Fibroblast of peridontal ligament (primary cell): ENCODE measurements at regions not wholly inside any gene's neighbourhood (a gene's known extent, or its start where the extent isn't known, plus 50 kb on each side); places are given as distances from the start of the nearest gene placed in this dataset.

Experiments used
- DNase-seq: peaks from one replicate; pipeline ENCODE4 v3.0.0-alpha.2; 2010; ENCODE audit errors: extremely low read depth

GRCh38 chr9:88229434-88229833, 91.2 kb upstream of the SPATA31C2 start:
- no peak for DNase-seq

DNA sequence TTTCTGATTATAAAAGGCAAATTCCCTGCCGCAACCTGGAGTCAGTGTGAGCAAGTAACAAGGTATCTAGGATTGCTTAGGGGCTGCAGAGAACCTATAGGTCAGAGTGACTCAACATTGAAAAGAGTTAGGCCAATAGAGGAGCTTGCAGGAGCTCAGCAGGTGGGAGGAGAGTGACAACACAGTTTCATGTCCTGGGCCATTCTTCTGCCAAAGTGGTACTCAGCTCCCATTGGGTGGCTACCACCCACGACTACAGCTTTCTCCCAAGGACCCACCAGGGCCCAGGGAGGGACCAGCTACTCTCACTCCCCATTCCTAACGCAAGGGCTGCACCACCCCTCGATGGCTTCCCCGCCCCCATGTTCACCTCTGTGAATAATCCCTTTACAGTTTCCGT, 86.7 kb upstream of the SPATA31C2 start:
- DNase-seq: no peak

GRCh38 chr9:88221105-88221504, 82.8 kb upstream of the SPATA31C2 start:
- DNase-seq: no peak

- DNase-seq: no peak
These were observed 82.4 kb upstream of the SPATA31C2 start for GRCh38 chr9:88220652-88221051.

DNA sequence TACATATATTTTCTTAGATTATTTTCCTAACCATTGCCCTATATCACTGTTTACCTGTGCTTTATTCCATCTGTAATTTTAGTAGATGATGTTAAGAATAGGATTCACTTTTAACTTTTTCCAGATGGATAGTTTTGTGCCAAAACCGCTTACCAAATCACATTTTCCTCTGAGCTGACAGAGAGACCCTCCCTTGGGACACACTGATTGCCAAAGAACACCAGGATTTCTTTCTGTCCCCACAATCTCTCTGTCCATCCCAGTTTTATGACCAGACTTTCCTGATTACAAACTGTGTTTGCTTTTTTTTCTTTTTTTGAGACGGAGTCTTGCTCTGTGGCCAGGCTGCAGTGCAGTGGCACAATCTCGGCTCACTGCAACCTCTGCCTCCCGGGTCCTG, 81.3 kb upstream of the SPATA31C2 start:
- DNase-seq: peak; percentile 21

DNA sequence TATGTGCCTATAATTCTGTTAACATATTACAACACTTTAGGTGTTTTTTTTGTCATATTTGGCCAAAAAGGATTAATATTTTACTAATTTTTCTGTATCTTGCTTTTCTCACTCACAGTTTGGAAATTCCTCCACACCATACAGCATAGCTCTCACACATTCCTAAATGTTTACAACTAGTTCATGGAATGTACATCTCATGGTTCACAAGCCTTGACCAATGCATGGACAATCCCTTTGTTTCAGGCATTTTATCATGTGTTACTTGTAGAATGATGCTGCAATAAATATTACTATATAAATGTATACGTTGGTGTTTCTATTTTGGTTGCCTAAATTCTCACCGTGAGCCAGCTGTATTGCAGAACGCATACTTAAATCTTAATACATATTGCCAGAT, 80.5 kb upstream of the SPATA31C2 start:
- no peak for DNase-seq

DNA sequence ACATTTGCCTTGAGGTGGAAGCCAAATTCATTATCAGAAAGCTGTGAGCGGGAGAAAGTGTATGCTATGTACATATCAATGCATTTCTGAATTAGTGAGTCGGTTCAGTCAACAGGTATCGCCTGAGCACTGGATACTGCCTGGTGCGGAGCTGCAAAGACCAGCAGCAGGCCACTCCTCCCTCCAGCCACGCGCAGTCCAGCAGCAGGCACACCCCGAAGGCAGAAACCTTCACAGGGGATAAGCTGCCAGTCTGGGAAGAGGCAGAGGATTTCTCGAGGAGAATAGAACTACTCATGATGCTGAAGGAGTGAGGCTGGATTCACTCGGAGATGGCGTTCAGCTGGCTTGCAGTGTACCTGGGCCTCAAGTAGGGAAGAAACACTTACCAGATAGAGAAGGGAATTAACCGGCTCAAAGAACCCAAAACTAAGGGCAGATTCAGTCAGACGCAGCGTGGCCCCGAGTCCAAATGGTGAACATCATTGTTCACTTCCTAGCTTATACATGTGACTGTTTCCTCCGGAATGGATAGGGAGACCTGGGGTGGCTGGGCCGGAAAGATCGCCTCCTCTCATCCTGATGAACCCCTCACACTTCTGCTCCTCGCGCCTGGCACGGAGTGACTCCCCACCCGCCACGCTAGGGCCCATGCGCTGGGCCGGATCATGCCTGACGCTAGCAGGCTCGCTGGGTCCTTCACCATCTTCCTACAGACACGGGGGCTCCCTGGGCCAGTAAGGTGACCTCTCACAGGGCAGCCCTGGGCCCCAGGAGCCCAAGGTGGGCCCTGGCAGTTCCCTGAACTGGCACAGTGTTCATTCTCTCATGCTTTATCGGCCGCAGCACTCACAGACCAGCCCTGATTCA, 78.1 kb upstream of the SPATA31C2 start:
- no peak for DNase-seq

DNA sequence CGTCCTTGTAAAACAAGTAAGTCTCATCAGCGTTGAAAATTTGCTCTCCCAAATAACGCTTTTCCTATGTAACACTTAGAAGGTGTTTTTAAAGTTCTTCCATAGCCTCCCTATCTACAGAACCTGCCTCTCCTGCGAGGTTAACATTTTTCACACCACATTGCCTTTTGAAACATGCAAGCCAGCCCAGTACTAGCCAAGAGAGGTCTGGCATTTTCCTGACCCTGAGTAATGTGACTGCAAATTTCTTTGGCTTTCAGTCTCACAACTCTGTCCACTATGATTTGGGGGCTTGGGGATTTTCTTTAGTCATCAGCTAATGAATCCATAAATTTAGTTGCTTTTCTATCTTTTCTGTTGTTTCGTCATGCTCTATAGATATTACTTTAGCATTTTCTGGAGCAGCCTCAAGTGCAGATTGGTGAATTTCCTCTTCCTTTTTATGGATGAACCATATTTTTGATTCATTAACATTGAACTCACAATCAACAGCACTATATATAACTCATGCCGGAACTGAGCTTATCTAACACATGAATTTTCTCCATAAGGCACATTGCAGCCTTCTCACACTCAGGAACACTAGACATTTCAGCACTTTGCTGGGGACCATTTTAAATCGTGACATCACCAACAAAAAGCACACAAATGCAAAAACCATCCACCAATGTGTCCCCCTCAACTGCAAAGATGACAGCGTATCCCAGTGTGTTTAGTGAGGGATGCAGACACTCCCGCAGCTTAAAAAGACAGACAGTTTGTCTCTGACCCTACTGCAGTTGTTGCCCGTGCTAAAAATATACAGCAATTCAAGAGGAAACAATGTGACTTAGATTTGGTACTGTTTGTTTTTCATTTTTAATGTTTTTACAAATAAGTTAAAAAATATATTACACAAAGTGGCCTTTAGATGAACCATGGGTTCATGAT, 77.2 kb upstream of the SPATA31C2 start:
- no peak for DNase-seq

DNA sequence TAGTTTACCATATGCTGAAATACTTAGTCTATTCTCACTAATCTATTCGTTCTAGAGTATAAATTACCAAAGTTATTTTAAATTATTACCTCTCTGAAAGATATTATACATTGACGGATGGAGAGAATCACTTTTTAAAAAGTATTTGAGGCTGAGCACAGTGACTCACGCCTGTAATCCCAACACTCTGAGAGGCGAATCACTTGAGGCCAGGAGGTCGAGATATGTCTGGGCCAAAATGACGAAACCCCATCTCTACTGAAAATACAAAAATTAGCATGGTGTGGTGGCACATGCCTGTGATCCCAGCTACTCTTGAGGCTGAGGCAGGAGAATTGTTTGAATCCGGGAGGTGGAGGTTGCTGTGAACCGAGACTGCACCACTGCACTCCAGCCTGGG, 64.0 kb upstream of the SPATA31C2 start:
- DNase-seq: no peak

DNA sequence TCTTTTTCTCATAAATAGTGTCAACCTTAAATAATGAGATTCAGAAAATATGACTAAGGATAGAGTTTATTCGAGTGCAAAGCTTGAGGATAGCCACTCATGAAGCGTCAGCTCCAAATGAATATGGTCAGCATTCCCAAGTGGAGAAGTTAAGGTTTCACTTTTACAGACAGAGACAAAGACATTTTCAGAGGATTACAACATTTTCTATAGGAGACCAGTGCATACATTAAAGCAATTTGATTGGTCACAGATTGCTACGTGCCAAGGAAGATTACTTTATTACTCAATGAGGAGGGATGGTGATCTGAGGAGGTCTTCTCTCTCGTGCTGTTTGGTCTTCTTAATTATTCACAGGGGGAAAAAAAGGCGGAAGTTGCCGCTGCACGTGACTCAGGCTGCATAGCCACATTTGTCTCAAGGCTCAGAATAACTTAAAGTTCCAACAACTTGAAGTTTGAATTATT, 60.1 kb upstream of the SPATA31C2 start:
- peak; percentile 49 for DNase-seq

DNA sequence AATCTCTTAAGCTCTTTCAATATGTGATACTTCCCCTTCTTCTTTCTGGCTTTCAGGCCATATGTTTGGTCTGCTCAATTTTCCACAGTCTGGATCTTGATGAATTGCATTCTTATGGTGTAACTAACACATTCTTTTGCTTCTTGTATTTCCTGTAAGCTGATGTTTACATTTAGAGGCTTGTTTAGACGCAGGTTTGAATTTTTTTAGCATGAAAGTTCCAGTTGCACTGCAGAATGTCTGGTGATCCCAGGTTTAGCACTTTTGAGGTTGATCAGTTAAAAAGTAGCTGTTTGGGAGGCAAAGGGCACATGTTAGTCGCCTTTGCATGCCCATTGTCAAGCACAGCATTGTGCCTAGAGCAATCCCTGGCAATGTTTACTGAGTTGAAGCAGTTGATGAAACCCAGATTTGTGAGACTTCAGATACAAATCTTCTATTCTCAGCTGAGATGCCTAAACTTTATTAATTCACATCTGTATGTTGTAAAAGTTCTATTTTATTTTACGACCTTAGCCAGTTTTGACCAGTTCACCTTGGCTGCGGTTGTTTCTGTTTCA, 59.6 kb upstream of the SPATA31C2 start:
- peak; percentile 81 for DNase-seq

- DNase-seq: peak; percentile 83
These were observed 58.7 kb upstream of the SPATA31C2 start for GRCh38 chr9:88197016-88197415.

DNA sequence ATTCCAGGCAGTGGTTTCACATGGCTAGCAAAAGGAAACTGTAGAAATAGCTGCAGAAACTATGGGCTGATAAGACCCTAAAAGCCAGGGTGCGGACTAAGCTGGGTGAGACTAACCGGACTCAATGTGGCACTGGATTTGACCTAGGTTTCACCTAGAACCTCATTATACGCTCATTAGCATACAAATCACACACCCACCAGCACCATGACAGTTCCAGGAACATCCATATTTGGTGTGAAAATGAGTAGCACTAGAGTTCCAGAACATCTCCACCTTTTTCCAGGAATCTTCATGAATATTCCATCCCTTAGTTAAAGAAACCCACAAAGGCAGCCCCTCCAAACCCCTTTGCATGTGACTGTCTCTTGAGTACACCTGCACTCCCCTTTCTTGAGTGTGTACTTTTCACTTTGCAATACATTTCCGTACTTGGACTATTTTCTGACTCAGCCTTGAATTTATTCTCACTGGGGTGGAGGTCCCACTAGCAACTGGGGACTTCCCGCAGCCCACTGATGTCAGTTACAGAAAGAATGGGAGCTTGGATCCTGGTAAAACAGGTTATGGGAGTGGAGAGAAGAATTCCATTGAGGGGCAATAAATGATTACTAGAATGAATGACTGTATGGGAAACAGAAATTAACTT, 58.0 kb upstream of the SPATA31C2 start:
- DNase-seq: no peak

DNA sequence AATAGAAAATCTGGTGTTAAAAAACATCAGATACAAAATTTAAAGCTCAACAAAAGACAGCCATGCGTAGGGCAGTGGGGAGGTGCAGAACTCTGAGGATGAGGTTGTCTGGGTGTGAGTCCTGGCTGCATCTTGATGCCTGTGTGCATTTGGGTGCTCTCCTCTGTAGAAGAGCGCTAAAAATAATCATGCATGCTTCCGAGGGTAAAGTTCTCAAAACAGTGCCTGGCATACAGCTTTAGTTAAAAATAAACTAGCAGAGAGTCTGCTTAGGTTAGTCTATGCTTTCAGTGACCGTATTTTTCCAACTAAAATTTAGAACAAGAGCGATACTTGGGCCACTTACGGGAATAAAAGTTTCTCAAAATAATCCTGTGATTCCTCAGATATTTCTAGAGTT, 55.5 kb upstream of the SPATA31C2 start:
- no peak for DNase-seq

DNA sequence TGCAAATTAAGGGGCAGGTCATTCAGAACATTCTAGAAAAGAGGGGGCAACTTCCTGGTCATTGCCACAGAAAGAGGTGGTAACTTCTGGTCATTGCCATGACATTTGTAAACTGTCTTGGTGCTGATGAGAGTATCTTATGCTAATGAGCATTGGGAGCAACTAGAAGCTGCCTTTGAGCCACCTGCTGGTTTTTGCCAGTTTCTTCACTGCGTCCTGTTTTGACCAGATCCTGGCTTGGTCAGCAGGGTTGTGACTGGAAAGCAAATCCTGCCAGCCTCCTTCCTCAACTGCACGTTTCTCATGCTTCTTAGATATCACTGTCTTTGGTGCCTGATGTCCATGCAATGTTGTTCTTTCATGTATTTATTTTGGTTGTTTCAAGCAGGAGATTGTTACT, 53.2 kb upstream of the SPATA31C2 start:
- no peak for DNase-seq

GRCh38 chr9:88189371-88189770, 51.1 kb upstream of the SPATA31C2 start:
- no peak for DNase-seq
